SK-N-SH treated with all-trans-retinoic acid at 6 μM for 48 hours (cell line): ENCODE measurements at regions not wholly inside any gene's neighbourhood (a gene's known extent, or its start where the extent isn't known, plus 50 kb on each side); places are given as distances from the start of the nearest gene placed in this dataset.

ENCODE experiments used
- ATAC-seq: fragments of 200-7000 bp; cut with Tn5 transposase; 3 replicates; pipeline ENCODE4 v1.9.1; 2020; ENCODE audit warnings: mild to moderate bottlenecking, moderate library complexity
- ARNTL ChIP-seq: fragments of 450-650 bp; formaldehyde crosslinking; IDR thresholded peaks from 2 replicates; pipeline ENCODE4 v1.5.0; 2020; ENCODE audit warnings: low read depth, mild to moderate bottlenecking, moderate library complexity, borderline replicate concordance
- BACH2 ChIP-seq: fragments of 250-450 bp; sonication (Bioruptor Pico); IDR thresholded peaks from 2 replicates; pipeline ENCODE4 v1.9.0; 2021; ENCODE audit warnings: mild to moderate bottlenecking, borderline replicate concordance
- CSDC2 ChIP-seq: fragments of 250-450 bp; sonication (Bioruptor Pico); IDR thresholded peaks from 2 replicates; pipeline ENCODE4 v1.5.0; 2020; ENCODE audit warnings: mild to moderate bottlenecking, moderate library complexity
- GLIS3 ChIP-seq: fragments of 250-450 bp; sonication (Bioruptor Pico); IDR thresholded peaks from 2 replicates; pipeline ENCODE4 v1.5.0; 2020; ENCODE audit warnings: mild to moderate bottlenecking, moderate library complexity
- ISL1 ChIP-seq: fragments of 250-450 bp; sonication (Bioruptor Pico); IDR thresholded peaks from 2 replicates; pipeline ENCODE4 v2.1.2; 2022; ENCODE audit warnings: mild to moderate bottlenecking, moderate library complexity
- OSR1 ChIP-seq: fragments of 250-450 bp; sonication (Bioruptor Pico); IDR thresholded peaks from 2 replicates; pipeline ENCODE4 v1.8.0; 2022; ENCODE audit warnings: moderate library complexity, mild to moderate bottlenecking, inconsistent platforms
- SNAI2 ChIP-seq: fragments of 250-450 bp; sonication (Bioruptor Pico); IDR thresholded peaks from 2 replicates; pipeline ENCODE4 v1.5.0; 2020; ENCODE audit warnings: mild to moderate bottlenecking, moderate library complexity
- TCF4 ChIP-seq: fragments of 250-450 bp; sonication (Bioruptor Pico); IDR thresholded peaks from 2 replicates; pipeline ENCODE4 v1.8.0; 2021; ENCODE audit warnings: mild to moderate bottlenecking, moderate library complexity, borderline replicate concordance
- TOX ChIP-seq: fragments of 250-450 bp; sonication (Bioruptor Pico); IDR thresholded peaks from 2 replicates; pipeline ENCODE4 v1.8.0; 2021; ENCODE audit warnings: mild to moderate bottlenecking, moderate library complexity, borderline replicate concordance
- ZC3H10 ChIP-seq: fragments of 250-450 bp; sonication (Bioruptor Pico); IDR thresholded peaks from 2 replicates; pipeline ENCODE4 v1.5.1; 2021; ENCODE audit warnings: mild to moderate bottlenecking, moderate library complexity
- ZFP3 ChIP-seq: fragments of 250-450 bp; sonication (Bioruptor Pico); IDR thresholded peaks from 2 replicates; pipeline ENCODE4 v1.5.0; 2020; ENCODE audit warnings: mild to moderate bottlenecking, moderate library complexity
- ZNF565 ChIP-seq: fragments of 450-650 bp; formaldehyde crosslinking; conservative IDR thresholded peaks from 2 replicates; pipeline ENCODE4 v1.5.0; 2020; ENCODE audit warnings: low read depth, mild to moderate bottlenecking, moderate library complexity
- ZNF70 ChIP-seq: fragments of 450-650 bp; formaldehyde crosslinking; IDR thresholded peaks from 2 replicates; pipeline ENCODE4 v1.5.0; 2020; ENCODE audit warnings: mild to moderate bottlenecking, moderate library complexity
- ZNF8 ChIP-seq: fragments of 450-650 bp; formaldehyde crosslinking; IDR thresholded peaks from 2 replicates; pipeline ENCODE4 v1.5.0; 2020; ENCODE audit warnings: mild to moderate bottlenecking, moderate library complexity
- TF ChIP-seq, protein P1 (sequence below): fragments of 250-450 bp; sonication (Bioruptor Pico); IDR thresholded peaks from 2 replicates; pipeline ENCODE4 v1.5.0; 2020; ENCODE audit warnings: mild to moderate bottlenecking, moderate library complexity
- TF ChIP-seq, protein P2 (sequence below): fragments of 250-450 bp; sonication (Bioruptor Pico); IDR thresholded peaks from 2 replicates; pipeline ENCODE4 v1.5.1; 2021; ENCODE audit warnings: mild to moderate bottlenecking, moderate library complexity
- TF ChIP-seq, protein P3 (sequence below): fragments of 250-450 bp; sonication (Bioruptor Pico); IDR thresholded peaks from 2 replicates; pipeline ENCODE4 v1.8.0; 2021; ENCODE audit warnings: low read depth, mild to moderate bottlenecking, moderate library complexity, borderline replicate concordance
- TF ChIP-seq, protein P4 (sequence below): fragments of 250-450 bp; sonication (Bioruptor Pico); IDR thresholded peaks from 2 replicates; pipeline ENCODE4 v1.5.1; 2020; ENCODE audit warnings: low read depth, mild to moderate bottlenecking, moderate library complexity
- TF ChIP-seq, protein P5 (sequence below): fragments of 250-450 bp; sonication (Bioruptor Pico); IDR thresholded peaks from 2 replicates; pipeline ENCODE4 v1.8.0; 2020; ENCODE audit warnings: mild to moderate bottlenecking, moderate library complexity, borderline replicate concordance

DNA sequence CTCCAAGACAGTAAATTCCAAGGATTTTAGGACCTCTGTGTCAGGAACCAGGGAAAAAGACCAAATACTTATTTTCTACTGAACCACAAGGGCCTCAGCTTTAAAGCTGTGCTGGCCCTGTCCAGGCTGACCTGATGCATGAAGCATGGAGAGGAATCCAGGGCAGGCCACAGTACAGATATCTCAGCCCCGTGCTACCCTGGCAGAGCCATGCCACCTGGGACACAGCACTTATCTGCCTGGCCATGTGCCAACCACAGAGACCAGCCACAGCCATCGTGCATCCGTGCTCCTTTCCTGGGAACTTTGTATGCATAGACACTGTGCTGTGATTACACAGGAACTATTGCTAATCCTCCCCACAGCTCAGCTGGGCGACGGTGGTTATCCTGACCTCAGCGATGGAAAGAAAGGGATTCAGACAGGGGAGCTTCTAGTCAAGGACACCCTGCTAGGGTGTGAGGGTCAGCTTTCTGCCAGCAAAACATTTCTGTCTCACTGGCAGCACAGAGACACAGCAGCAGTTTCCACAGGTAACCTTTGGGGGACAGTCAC, 687.4 kb upstream of the ID2 start (continued):
- TF ChIP-seq, protein P1, sequence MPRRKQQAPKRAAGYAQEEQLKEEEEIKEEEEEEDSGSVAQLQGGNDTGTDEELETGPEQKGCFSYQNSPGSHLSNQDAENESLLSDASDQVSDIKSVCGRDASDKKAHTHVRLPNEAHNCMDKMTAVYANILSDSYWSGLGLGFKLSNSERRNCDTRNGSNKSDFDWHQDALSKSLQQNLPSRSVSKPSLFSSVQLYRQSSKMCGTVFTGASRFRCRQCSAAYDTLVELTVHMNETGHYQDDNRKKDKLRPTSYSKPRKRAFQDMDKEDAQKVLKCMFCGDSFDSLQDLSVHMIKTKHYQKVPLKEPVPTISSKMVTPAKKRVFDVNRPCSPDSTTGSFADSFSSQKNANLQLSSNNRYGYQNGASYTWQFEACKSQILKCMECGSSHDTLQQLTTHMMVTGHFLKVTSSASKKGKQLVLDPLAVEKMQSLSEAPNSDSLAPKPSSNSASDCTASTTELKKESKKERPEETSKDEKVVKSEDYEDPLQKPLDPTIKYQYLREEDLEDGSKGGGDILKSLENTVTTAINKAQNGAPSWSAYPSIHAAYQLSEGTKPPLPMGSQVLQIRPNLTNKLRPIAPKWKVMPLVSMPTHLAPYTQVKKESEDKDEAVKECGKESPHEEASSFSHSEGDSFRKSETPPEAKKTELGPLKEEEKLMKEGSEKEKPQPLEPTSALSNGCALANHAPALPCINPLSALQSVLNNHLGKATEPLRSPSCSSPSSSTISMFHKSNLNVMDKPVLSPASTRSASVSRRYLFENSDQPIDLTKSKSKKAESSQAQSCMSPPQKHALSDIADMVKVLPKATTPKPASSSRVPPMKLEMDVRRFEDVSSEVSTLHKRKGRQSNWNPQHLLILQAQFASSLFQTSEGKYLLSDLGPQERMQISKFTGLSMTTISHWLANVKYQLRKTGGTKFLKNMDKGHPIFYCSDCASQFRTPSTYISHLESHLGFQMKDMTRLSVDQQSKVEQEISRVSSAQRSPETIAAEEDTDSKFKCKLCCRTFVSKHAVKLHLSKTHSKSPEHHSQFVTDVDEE (CRISPR knock-in tag), result peak; percentile 47; the same call in 1 of the 2 replicates

DNA sequence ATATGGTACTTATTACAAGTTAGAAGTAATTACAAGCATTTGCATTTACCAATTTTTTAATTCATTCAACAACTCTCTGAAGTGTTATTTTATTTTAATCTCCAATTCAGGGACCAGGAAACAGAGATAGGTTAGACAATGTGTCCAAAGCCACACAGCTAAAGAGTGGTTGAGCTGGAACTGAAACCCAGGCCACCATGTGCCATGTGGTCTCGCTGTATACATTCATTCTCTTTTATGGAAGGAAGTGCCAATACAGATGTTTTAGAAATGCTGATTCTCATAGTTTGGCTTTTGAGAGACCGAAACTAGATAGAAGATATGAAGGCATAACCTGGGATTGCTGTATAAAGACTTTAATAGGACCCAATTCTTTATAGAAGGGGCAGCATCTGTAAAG, 684.6 kb upstream of the ID2 start:
- no peak for TF ChIP-seq SNAI2
- TF ChIP-seq, protein P2, sequence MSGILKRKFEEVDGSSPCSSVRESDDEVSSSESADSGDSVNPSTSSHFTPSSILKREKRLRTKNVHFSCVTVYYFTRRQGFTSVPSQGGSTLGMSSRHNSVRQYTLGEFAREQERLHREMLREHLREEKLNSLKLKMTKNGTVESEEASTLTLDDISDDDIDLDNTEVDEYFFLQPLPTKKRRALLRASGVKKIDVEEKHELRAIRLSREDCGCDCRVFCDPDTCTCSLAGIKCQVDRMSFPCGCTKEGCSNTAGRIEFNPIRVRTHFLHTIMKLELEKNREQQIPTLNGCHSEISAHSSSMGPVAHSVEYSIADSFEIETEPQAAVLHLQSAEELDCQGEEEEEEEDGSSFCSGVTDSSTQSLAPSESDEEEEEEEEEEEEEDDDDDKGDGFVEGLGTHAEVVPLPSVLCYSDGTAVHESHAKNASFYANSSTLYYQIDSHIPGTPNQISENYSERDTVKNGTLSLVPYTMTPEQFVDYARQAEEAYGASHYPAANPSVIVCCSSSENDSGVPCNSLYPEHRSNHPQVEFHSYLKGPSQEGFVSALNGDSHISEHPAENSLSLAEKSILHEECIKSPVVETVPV (CRISPR knock-in tag), result no peak
- TF ChIP-seq, protein P3, sequence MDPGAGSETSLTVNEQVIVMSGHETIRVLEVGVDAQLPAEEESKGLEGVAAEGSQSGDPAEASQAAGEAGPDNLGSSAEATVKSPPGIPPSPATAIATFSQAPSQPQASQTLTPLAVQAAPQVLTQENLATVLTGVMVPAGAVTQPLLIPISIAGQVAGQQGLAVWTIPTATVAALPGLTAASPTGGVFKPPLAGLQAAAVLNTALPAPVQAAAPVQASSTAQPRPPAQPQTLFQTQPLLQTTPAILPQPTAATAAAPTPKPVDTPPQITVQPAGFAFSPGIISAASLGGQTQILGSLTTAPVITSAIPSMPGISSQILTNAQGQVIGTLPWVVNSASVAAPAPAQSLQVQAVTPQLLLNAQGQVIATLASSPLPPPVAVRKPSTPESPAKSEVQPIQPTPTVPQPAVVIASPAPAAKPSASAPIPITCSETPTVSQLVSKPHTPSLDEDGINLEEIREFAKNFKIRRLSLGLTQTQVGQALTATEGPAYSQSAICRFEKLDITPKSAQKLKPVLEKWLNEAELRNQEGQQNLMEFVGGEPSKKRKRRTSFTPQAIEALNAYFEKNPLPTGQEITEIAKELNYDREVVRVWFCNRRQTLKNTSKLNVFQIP, result no peak
- TF ChIP-seq CSDC2 (CRISPR knock-in tag), result no peak
- no peak for TF ChIP-seq ARNTL
- no peak for TF ChIP-seq TOX (CRISPR knock-in tag)
- TF ChIP-seq, protein P4, sequence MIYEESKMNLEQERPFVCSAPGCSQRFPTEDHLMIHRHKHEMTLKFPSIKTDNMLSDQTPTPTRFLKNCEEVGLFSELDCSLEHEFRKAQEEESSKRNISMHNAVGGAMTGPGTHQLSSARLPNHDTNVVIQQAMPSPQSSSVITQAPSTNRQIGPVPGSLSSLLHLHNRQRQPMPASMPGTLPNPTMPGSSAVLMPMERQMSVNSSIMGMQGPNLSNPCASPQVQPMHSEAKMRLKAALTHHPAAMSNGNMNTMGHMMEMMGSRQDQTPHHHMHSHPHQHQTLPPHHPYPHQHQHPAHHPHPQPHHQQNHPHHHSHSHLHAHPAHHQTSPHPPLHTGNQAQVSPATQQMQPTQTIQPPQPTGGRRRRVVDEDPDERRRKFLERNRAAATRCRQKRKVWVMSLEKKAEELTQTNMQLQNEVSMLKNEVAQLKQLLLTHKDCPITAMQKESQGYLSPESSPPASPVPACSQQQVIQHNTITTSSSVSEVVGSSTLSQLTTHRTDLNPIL (CRISPR knock-in tag), result no peak
- ATAC-seq, result no peak

DNA sequence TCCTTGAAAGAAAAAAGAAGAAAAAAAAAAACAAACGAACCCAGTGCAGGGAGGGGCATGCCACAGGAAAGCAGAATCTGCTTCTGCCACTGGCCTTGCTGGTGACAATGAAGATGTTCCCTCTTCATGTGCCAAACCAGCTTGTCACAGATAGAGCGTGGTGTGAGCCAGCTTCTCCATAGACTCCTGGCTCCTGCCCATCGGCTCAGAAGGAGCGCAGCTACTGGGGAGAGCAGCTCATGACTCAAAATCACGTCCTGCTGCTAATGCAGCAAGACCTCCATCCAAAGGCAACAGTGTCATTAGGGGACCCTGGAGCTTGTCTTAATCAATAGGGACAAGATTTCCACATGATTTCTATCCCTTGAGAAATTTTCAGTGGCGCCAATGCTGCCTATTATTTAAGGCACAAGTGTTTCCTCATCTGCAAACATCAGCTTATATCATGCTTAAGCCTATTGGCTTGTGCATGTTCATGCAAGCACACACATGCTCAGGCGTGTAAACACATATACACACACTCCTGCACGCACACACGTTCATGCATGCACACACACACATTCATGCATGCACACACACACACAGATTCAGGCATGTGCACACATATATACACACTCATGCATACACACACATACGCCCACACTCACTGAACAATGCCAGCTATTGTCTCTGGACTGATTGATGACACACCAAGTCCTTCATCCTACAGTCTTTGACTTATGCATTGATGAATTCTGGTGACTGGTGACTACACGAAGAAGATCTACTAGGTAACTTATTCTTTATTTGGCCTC, 682.0 kb upstream of the ID2 start:
- no peak for TF ChIP-seq OSR1 (CRISPR knock-in tag)
- TF ChIP-seq SNAI2, result no peak
- no peak for TF ChIP-seq BACH2 (CRISPR knock-in tag)
- no peak for TF ChIP-seq CSDC2 (CRISPR knock-in tag)
- no peak for TF ChIP-seq ZFP3 (CRISPR knock-in tag)
- TF ChIP-seq ISL1 (CRISPR knock-in tag), result no peak
- TF ChIP-seq, protein P5, sequence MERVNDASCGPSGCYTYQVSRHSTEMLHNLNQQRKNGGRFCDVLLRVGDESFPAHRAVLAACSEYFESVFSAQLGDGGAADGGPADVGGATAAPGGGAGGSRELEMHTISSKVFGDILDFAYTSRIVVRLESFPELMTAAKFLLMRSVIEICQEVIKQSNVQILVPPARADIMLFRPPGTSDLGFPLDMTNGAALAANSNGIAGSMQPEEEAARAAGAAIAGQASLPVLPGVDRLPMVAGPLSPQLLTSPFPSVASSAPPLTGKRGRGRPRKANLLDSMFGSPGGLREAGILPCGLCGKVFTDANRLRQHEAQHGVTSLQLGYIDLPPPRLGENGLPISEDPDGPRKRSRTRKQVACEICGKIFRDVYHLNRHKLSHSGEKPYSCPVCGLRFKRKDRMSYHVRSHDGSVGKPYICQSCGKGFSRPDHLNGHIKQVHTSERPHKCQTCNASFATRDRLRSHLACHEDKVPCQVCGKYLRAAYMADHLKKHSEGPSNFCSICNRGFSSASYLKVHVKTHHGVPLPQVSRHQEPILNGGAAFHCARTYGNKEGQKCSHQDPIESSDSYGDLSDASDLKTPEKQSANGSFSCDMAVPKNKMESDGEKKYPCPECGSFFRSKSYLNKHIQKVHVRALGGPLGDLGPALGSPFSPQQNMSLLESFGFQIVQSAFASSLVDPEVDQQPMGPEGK, result no peak
- no peak for TF ChIP-seq TOX (CRISPR knock-in tag)
- no peak for TF ChIP-seq TCF4 (CRISPR knock-in tag)
- TF ChIP-seq ZNF70 (CRISPR knock-in tag), result no peak
- TF ChIP-seq, protein P3, result no peak
- ATAC-seq, result no peak

DNA sequence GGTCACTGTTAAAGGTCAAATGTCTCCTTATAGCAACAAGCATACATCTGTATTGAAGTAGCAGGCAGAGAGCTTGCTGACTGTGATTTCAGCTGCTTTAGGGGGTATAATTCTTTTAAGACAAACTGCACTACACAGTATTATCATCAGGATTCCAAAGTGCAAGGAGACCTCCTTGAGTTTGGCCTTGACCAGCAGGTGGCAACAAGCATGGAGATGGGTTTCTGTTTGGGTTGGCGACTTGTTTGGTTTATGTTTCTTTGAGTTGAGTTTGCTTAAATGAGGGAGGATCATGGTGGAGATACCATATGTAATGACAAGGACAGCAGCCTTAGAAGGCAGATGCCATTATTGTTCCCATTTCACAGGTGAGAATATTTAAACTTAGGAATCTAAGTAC, 681.0 kb upstream of the ID2 start:
- ATAC-seq, result no peak
- TF ChIP-seq ZNF565 (CRISPR knock-in tag), result no peak
- TF ChIP-seq ZNF70 (CRISPR knock-in tag), result no peak
- TF ChIP-seq, protein P1 (CRISPR knock-in tag), result no peak
- TF ChIP-seq BACH2 (CRISPR knock-in tag), result no peak
- TF ChIP-seq GLIS3, result no peak
- TF ChIP-seq SNAI2, result no peak
- no peak for TF ChIP-seq CSDC2 (CRISPR knock-in tag)
- no peak for TF ChIP-seq ZNF8 (CRISPR knock-in tag)
- TF ChIP-seq ISL1 (CRISPR knock-in tag), result no peak
- no peak for TF ChIP-seq OSR1 (CRISPR knock-in tag)
- no peak for TF ChIP-seq ARNTL
- no peak for TF ChIP-seq ZFP3 (CRISPR knock-in tag)
- TF ChIP-seq ZC3H10 (CRISPR knock-in tag), result no peak
